Lower lobe of right lung (tissue), 2 donors: ENCODE measurements at regions not wholly inside any gene's neighbourhood (a gene's known extent, or its start where the extent isn't known, plus 50 kb on each side); places are given as distances from the start of the nearest gene placed in this dataset.

Experiments
- ATAC-seq, 2 donors: fragments of 200-7000 bp; cut with Tn5 transposase; one replicate each; pipeline ENCODE4 v1.9.1; 2020 to 2022; ENCODE audit warnings: mild to moderate bottlenecking in 2 of 2, moderate library complexity in 2 of 2
- DNase-seq: peaks from one replicate; pipeline ENCODE4 v3.0.0-alpha.2; 2020
- H3K27ac ChIP-seq: fragments of 200-600 bp; one replicate; pipeline ENCODE4 v1.8.0; 2022
- H3K27me3 ChIP-seq: fragments of 200-600 bp; one replicate; pipeline ENCODE4 v1.8.0; 2022; ENCODE audit warnings: low read depth
- H3K36me3 ChIP-seq: fragments of 200-600 bp; one replicate; pipeline ENCODE4 v1.8.0; 2022; ENCODE audit warnings: mild to moderate bottlenecking
- H3K4me1 ChIP-seq: fragments of 200-600 bp; one replicate; pipeline ENCODE4 v1.8.0; 2022
- H3K4me3 ChIP-seq: fragments of 200-600 bp; one replicate; pipeline ENCODE4 v1.8.0; 2022; ENCODE audit warnings: mild to moderate bottlenecking
- H3K9me3 ChIP-seq: fragments of 200-600 bp; one replicate; pipeline ENCODE4 v1.8.0; 2022
- intact Hi-C: fragments of 100-400 bp; cut with DNase I; formaldehyde crosslinking; loops from one replicate; pipeline ENCODE4 v1.11.0; 2022
- TF ChIP-seq, protein P1 (sequence below): fragments of 200-600 bp; IDR thresholded peaks from one replicate; pipeline ENCODE4 v1.8.0; 2022; ENCODE audit warnings: antibody characterized with exemption, mild to moderate bottlenecking
- donor health status: DM: no; HTN: yes; CAD: no; lungs with severe emphysema.

DNA sequence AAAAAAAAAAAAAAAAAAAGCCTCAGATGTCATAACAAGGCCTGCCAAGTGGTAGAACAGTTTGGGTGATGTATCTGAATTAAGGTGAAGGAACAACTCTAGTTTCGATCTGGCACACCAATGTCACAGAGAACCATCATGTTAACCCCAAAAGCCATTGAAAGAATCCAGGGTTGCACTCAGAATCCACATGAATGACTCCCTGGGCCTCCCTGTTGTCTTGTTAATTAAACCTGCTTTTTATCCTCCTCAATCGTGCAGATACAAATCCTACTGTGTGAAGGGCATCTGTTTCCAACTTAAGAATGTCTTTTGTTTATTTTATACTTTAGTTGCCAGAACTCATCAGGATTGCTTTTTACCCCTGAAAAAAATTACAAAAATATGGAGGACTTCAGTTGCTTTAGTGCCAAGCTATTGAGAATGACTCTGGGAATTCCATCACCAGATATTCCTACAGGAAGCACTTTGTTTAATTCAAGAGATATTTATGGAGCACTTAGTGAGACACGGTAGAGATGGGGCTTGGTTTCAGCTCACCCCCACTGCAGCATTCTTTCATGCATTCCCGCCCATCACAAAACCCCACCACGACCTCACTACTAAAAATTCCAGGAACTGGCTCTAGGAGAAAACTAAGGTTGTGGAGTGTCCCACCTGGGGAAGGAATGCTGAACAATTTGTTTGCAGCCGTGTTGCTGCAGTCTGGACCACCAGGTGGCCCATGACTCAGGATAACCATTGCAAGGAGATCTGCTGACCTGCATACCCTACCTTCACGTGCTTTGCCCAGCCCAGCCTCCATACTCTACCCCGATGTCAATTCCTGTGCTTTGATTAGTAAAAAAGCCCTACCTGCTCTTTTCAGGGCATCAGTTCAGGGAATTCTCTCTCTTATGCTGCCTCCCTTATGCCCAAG lies 63.8 kb upstream of the GPRC5B start:
- Histone ChIP-seq H3K4me1 (no peaks in the 10 kb centered on the region), H3K4me3 (no peak overlapping the region), H3K27me3 (peaks cover 3% of the 10 kb centered on the region), H3K36me3 (no peaks in the 10 kb centered on the region), H3K9me3 (no peaks in the 10 kb centered on the region), H3K27ac (no peak overlapping the region)
- DNase-seq = no peak
- TF ChIP-seq, protein P1, sequence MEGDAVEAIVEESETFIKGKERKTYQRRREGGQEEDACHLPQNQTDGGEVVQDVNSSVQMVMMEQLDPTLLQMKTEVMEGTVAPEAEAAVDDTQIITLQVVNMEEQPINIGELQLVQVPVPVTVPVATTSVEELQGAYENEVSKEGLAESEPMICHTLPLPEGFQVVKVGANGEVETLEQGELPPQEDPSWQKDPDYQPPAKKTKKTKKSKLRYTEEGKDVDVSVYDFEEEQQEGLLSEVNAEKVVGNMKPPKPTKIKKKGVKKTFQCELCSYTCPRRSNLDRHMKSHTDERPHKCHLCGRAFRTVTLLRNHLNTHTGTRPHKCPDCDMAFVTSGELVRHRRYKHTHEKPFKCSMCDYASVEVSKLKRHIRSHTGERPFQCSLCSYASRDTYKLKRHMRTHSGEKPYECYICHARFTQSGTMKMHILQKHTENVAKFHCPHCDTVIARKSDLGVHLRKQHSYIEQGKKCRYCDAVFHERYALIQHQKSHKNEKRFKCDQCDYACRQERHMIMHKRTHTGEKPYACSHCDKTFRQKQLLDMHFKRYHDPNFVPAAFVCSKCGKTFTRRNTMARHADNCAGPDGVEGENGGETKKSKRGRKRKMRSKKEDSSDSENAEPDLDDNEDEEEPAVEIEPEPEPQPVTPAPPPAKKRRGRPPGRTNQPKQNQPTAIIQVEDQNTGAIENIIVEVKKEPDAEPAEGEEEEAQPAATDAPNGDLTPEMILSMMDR = no peak
- no peak for ATAC-seq
- intact Hi-C loops = no loop called here

DNA sequence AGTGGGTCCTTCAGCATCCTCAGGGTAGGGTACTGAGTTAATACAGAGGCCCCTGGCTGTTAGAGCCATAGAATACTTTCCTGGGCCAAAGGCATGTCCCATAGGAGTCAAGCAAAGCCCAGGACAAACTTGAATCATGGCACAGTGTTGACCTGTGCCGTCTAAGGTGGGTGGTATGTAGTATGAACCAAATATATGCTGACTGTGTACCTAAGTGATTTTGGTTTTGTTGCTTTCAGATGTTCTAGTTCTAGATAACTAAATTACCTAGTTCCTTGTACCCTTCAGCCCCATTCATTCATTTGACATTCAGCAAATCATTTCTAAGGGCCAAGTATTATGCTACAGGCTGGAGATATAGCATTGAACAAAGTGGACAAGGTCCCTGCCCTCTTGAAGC lies 61.3 kb upstream of the GPRC5B start:
- Histone ChIP-seq H3K9me3 (no peaks in the 10 kb centered on the region), H3K36me3 (no peaks in the 10 kb centered on the region), H3K4me1 (no peaks in the 10 kb centered on the region), H3K4me3 (no peak overlapping the region), H3K27me3 (peaks cover 3% of the 10 kb centered on the region), H3K27ac (no peak overlapping the region)
- intact Hi-C loops = no loop called here
- ATAC-seq = no peak
- no peak for DNase-seq
- TF ChIP-seq, protein P1 = no peak

DNA sequence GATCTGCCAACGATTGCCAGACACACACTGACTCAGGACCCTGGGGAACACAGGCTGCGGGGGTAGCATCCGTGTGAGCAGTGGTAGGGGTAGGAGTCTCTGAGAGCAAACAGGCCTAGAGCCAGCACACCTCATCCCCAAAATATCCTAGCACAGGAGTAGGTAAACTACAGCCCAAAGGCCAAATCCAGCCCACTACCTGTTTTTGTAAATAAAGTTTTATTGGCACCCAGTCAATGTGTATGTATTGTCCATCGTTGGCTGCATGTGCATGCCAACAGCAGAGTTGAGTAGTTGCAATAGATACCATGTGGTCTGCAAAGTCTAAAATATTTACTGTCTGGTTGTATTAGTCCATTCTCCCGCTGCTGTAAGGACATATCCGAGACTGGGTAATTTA lies 55.5 kb upstream of the GPRC5B start:
- no peak overlapping the region for H3K4me3 ChIP-seq
- H3K27me3 ChIP-seq = peaks cover 8% of the 10 kb centered on the region
- no peaks in the 10 kb centered on the region for H3K36me3 ChIP-seq
- ATAC-seq = no peak
- H3K9me3 ChIP-seq = no peaks in the 10 kb centered on the region
- no peak for DNase-seq
- intact Hi-C loops = no loop called here
- H3K4me1 ChIP-seq = no peaks in the 10 kb centered on the region
- H3K27ac ChIP-seq = no peak overlapping the region
- TF ChIP-seq, protein P1 = no peak

DNA sequence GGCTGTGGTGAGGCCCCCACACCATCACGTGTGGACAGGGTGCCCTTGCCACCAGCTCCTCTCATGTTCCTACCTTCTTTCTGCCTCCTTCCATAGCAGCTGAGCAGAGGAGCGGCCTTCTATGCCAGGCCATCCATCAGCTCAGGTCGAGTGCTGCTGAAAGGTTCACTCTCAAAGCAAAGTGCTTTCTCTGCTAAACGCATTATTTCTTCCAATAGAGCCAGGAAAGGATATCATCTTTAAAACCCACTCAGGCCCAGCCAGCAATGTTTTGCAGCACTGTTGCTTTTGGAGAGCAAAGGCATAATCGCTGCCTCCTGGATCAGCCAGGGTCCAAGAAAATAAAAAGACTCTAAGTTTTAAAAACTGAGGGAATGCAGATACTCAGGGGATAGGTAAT lies 54.9 kb upstream of the GPRC5B start:
- Histone ChIP-seq H3K9me3 (no peaks in the 10 kb centered on the region), H3K4me1 (no peaks in the 10 kb centered on the region), H3K36me3 (no peaks in the 10 kb centered on the region), H3K27ac (no peak overlapping the region), H3K27me3 (peaks cover 8% of the 10 kb centered on the region), H3K4me3 (no peak overlapping the region)
- DNase-seq (no peak), ATAC-seq (no peak)
- TF ChIP-seq, protein P1 = no peak
- intact Hi-C loops = no loop called here

DNA sequence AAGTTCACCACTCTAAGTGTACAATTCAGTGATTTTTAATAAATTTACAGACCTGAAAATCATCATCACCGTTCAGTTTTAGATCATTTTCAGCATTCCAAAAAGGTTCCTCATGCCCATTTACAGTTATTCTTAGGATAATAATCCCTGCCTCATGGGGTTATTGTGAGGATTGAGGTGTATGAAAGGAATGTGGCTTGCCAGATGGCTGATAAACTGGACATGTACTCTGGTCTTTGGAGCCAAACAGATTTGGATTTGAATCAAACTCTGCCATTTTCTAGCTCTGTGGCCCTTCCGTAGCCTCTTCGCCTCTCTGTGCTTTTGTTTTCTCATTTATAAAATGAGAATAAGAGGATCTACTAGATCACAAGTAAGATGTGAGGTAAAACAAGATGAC lies 53.9 kb upstream of the GPRC5B start:
- Histone ChIP-seq H3K4me1 (no peaks in the 10 kb centered on the region), H3K4me3 (no peak overlapping the region), H3K36me3 (no peaks in the 10 kb centered on the region), H3K27ac (no peak overlapping the region), H3K9me3 (no peaks in the 10 kb centered on the region), H3K27me3 (peaks cover 8% of the 10 kb centered on the region)
- DNase-seq (no peak), ATAC-seq (no peak)
- TF ChIP-seq, protein P1 = no peak
- intact Hi-C loops = no loop called here
